ENCODE measurements at regions not wholly inside any gene's neighbourhood (a gene's known extent, or its start where the extent isn't known, plus 50 kb on each side); places are given as distances from the start of the nearest gene placed in this dataset.
"Not testable (repeated sequence)": the region's sequence is repeated elsewhere in the genome, so short reads cannot be mapped to it uniquely, and the experiment has no call there.

- Mint-ChIP-seq H3K27ac (ENCODE audit: unreplicated experiment) (no peak overlapping the region), H3K27me3 (ENCODE audit: unreplicated experiment) (peaks cover 6% of the 10 kb centered on the region), H3K4me3 (ENCODE audit: low read depth, unreplicated experiment) (no peak overlapping the region), H3K9me3 (ENCODE audit: low read depth, unreplicated experiment) (no peaks in the 10 kb centered on the region), H3K4me1 (ENCODE audit: low read depth, unreplicated experiment) (no peaks in the 10 kb centered on the region), H3K36me3 (ENCODE audit: insufficient read depth, unreplicated experiment) (no peaks in the 10 kb centered on the region)
- TF ChIP-seq CTCF (IDR thresholded peaks at IDR 0.05; ENCODE audit: unreplicated experiment), result no peak
- intact Hi-C loops (cut with micrococcal nuclease; ENCODE audit: unreplicated experiment), result no loop called here
- CTCF ChIA-PET, result interaction anchor here (0.7 kb wide), 1 partner anchor 118 kb away, joined by 3 read pairs; no protein-coding TSS in a partner anchor
- no TSS peak for BruUV-seq (replicated peaks)
- no peak for DNase-seq
Measured at GRCh38 chr9:19875291-19875920, 86.6 kb upstream of the SLC24A2 start.

- not testable (repeated sequence) for DNase-seq
Measured at GRCh38 chr9:19873188-19873587, 84.4 kb upstream of the SLC24A2 start.

GRCh38 chr9:19870988-19871387, 82.2 kb upstream of the SLC24A2 start:
- BruUV-seq (replicated peaks), result no TSS peak
- no peak for DNase-seq
- Mint-ChIP-seq H3K4me1 (ENCODE audit: low read depth, unreplicated experiment) (no peaks in the 10 kb centered on the region), H3K9me3 (ENCODE audit: low read depth, unreplicated experiment) (no peaks in the 10 kb centered on the region), H3K27ac (ENCODE audit: unreplicated experiment) (no peak overlapping the region), H3K27me3 (ENCODE audit: unreplicated experiment) (no peaks in the 10 kb centered on the region), H3K36me3 (ENCODE audit: insufficient read depth, unreplicated experiment) (no peaks in the 10 kb centered on the region), H3K4me3 (ENCODE audit: low read depth, unreplicated experiment) (no peak overlapping the region)
- CTCF ChIA-PET, result no interaction called here
- TF ChIP-seq CTCF (IDR thresholded peaks at IDR 0.05; ENCODE audit: unreplicated experiment), result no peak
- intact Hi-C loops (cut with micrococcal nuclease; ENCODE audit: unreplicated experiment), result no loop called here

More at GRCh38 chr9:19873188-19873587, 84.4 kb upstream of the SLC24A2 start:
- H3K27ac Mint-ChIP-seq (ENCODE audit: unreplicated experiment); H3K9me3 Mint-ChIP-seq (ENCODE audit: low read depth, unreplicated experiment); H3K36me3 Mint-ChIP-seq (ENCODE audit: insufficient read depth, unreplicated experiment); intact Hi-C loops (cut with micrococcal nuclease; ENCODE audit: unreplicated experiment); BruUV-seq (replicated peaks); H3K4me3 Mint-ChIP-seq (ENCODE audit: low read depth, unreplicated experiment); H3K27me3 Mint-ChIP-seq (ENCODE audit: unreplicated experiment); H3K4me1 Mint-ChIP-seq (ENCODE audit: low read depth, unreplicated experiment): not testable (repeated sequence)
- CTCF ChIA-PET, result interaction anchor here (0.8 kb wide), 1 partner anchor 58 kb away, joined by 8 read pairs; no protein-coding TSS in a partner anchor

- CTCF ChIA-PET, result no interaction called here
- no peak for TF ChIP-seq CTCF (IDR thresholded peaks at IDR 0.05; ENCODE audit: unreplicated experiment)
- no TSS peak for BruUV-seq (replicated peaks)
- intact Hi-C loops (cut with micrococcal nuclease; ENCODE audit: unreplicated experiment), result no loop called here
- DNase-seq, result no peak
- Mint-ChIP-seq H3K36me3 (ENCODE audit: insufficient read depth, unreplicated experiment) (no peaks in the 10 kb centered on the region), H3K27ac (ENCODE audit: unreplicated experiment) (no peak overlapping the region), H3K27me3 (ENCODE audit: unreplicated experiment) (peaks cover 18% of the 10 kb centered on the region), H3K9me3 (ENCODE audit: low read depth, unreplicated experiment) (no peaks in the 10 kb centered on the region), H3K4me1 (ENCODE audit: low read depth, unreplicated experiment) (no peaks in the 10 kb centered on the region), H3K4me3 (ENCODE audit: low read depth, unreplicated experiment) (no peak overlapping the region)
Measured at GRCh38 chr9:19840953-19841352, 52.1 kb upstream of the SLC24A2 start.
